Fibroblast of villous mesenchyme (primary cell): ENCODE measurements at regions not wholly inside any gene's neighbourhood (a gene's known extent, or its start where the extent isn't known, plus 50 kb on each side); places are given as distances from the start of the nearest gene placed in this dataset.
A peak's percentile ranks its signal among the peaks of the same experiment; 100 is the strongest.

Experiments
- DNase-seq: peaks from one replicate; pipeline ENCODE4 v3.0.0-alpha.2; 2010; ENCODE audit warnings: low read depth
- H3K4me3 ChIP-seq: 2 replicates; pipeline ENCODE4 v1.5.1; 2011; ENCODE audit warnings: low read depth, mild to moderate bottlenecking, low read length
- CTCF ChIP-seq: IDR thresholded peaks from 2 replicates; pipeline ENCODE4 v1.5.1; 2012; ENCODE audit warnings: low read depth, mild to moderate bottlenecking, low read length; ENCODE audit not compliant: insufficient read depth

- no peak for DNase-seq
- no peak overlapping the region for H3K4me3 ChIP-seq
- no peak for TF ChIP-seq CTCF
Measured at GRCh38 chr6:14707276-14707675, 538.6 kb upstream of the JARID2 start.

- DNase-seq, result no peak
- no peak overlapping the region for H3K4me3 ChIP-seq
- TF ChIP-seq CTCF, result no peak
Measured at GRCh38 chr6:14707971-14708465, 537.9 kb upstream of the JARID2 start.

- no peak for DNase-seq
- no peak for TF ChIP-seq CTCF
- no peak overlapping the region for H3K4me3 ChIP-seq
Measured at GRCh38 chr6:14709066-14709670, 536.7 kb upstream of the JARID2 start.

- TF ChIP-seq CTCF, result no peak
- DNase-seq, result no peak
- no peak overlapping the region for H3K4me3 ChIP-seq
Measured at GRCh38 chr6:14709900-14710299, 536.0 kb upstream of the JARID2 start.

GRCh38 chr6:14710421-14710820, 535.4 kb upstream of the JARID2 start:
- no peak for DNase-seq
- no peak overlapping the region for H3K4me3 ChIP-seq
- no peak for TF ChIP-seq CTCF

GRCh38 chr6:14711056-14711703, 534.7 kb upstream of the JARID2 start:
- DNase-seq, result peak; percentile 78
- no peak overlapping the region for H3K4me3 ChIP-seq
- peak; percentile 76 for TF ChIP-seq CTCF
